CD4-positive, alpha-beta T cell treated with Interleukin-1 beta for 1 hour (primary cell): ENCODE measurements at regions not wholly inside any gene's neighbourhood (a gene's known extent, or its start where the extent isn't known, plus 50 kb on each side); places are given as distances from the start of the nearest gene placed in this dataset.
"Not testable (repeated sequence)": the region's sequence is repeated elsewhere in the genome, so short reads cannot be mapped to it uniquely, and the experiment has no call there.

ENCODE experiments used
- DNase-seq, 2 donors: peaks; one replicate each; pipeline ENCODE4 v3.0.0-alpha.2; 2020 to 2022

- no peak for DNase-seq
Observed at GRCh38 chr7:91569728-91570457, 305.7 kb downstream of the FZD1 start.

GRCh38 chr7:91570560-91570959, 306.3 kb downstream of the FZD1 start:
- no peak for DNase-seq

GRCh38 chr7:91571601-91572000, 307.4 kb downstream of the FZD1 start:
- DNase-seq: no peak

- no peak for DNase-seq
Observed at GRCh38 chr7:91573405-91573804, 307.1 kb downstream of the MTERF1 start.

GRCh38 chr7:91576459-91576858, 304.0 kb downstream of the MTERF1 start:
- not testable (repeated sequence) for DNase-seq

GRCh38 chr7:91579837-91580236, 300.7 kb downstream of the MTERF1 start:
- DNase-seq: no peak

GRCh38 chr7:91582799-91583477, 297.6 kb downstream of the MTERF1 start:
- DNase-seq: no peak

GRCh38 chr7:91596287-91596686, 284.2 kb downstream of the MTERF1 start:
- no peak for DNase-seq

- DNase-seq: no peak
Observed at GRCh38 chr7:91598791-91599190, 281.7 kb downstream of the MTERF1 start.

- DNase-seq: no peak
Observed at GRCh38 chr7:91600112-91600511, 280.4 kb downstream of the MTERF1 start.

- no peak for DNase-seq
Observed at GRCh38 chr7:91603707-91604106, 276.8 kb downstream of the MTERF1 start.

- DNase-seq: no peak
Observed at GRCh38 chr7:91608606-91609005, 271.9 kb downstream of the MTERF1 start.

- DNase-seq: no peak
Observed at GRCh38 chr7:91609525-91609924, 271.0 kb downstream of the MTERF1 start.

GRCh38 chr7:91614431-91614830, 266.1 kb downstream of the MTERF1 start:
- DNase-seq: no peak

- DNase-seq: no peak
Observed at GRCh38 chr7:91618776-91619765, 261.4 kb downstream of the MTERF1 start.

- DNase-seq: no peak
Observed at GRCh38 chr7:91620827-91621226, 259.7 kb downstream of the MTERF1 start.

- DNase-seq: not testable (repeated sequence)
Observed at GRCh38 chr7:91627324-91627723, 253.2 kb downstream of the MTERF1 start.

- DNase-seq: no peak
Observed at GRCh38 chr7:91628742-91629141, 251.8 kb downstream of the MTERF1 start.

GRCh38 chr7:91630581-91631380, 249.7 kb downstream of the MTERF1 start:
- DNase-seq: no peak

GRCh38 chr7:91632234-91632940, 248.1 kb downstream of the MTERF1 start:
- no peak for DNase-seq

GRCh38 chr7:91633013-91633441, 247.5 kb downstream of the MTERF1 start:
- DNase-seq: no peak
